ENCODE measurements at regions not wholly inside any gene's neighbourhood (a gene's known extent, or its start where the extent isn't known, plus 50 kb on each side); places are given as distances from the start of the nearest gene placed in this dataset.

DNA sequence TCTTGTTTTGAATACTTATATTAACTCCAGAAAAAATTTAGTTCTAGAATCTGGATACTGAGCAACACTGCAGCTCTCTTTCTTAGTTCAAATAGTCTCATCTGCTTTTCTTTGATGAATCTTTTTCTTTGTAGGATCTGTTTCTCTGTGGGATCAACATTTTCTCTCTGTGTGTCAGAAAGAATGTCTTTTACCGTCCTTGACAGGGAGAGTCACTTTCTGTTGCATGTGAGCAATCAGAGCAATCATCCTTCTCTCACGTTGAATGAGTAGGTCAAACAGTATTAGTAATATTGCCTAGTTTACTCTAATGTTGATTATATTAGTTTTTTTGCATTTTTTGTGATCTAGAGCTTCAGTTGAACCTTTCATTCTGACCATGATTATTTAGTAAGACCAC, 130.9 kb downstream of the TRMT11 start:
- TF ChIP-seq CTCF (IDR thresholded peaks at IDR 0.05; ENCODE audit: low read depth, low read length, missing input control) (no peak), EGR1 (IDR thresholded peaks at IDR 0.05; ENCODE audit: low read depth in 2 of 2) (no peak), JUND (IDR thresholded peaks at IDR 0.05) (no peak), GABPA (IDR thresholded peaks at IDR 0.05 in 1 of 2, conservative IDR thresholded peaks at IDR 0.05 in 1 of 2) (no peak), YY1 (IDR thresholded peaks at IDR 0.05) (no peak), FOXA1 (IDR thresholded peaks at IDR 0.05) (no peak), TAF1 (conservative IDR thresholded peaks at IDR 0.05) (no peak), NR2F2 (IDR thresholded peaks at IDR 0.05) (no peak), RXRA (IDR thresholded peaks at IDR 0.05) (no peak), SP1 (IDR thresholded peaks at IDR 0.05) (no peak)
- TF ChIP-seq, protein P1, sequence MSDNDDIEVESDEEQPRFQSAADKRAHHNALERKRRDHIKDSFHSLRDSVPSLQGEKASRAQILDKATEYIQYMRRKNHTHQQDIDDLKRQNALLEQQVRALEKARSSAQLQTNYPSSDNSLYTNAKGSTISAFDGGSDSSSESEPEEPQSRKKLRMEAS (IDR thresholded peaks at IDR 0.05): no peak
- TF ChIP-seq, protein P2, sequence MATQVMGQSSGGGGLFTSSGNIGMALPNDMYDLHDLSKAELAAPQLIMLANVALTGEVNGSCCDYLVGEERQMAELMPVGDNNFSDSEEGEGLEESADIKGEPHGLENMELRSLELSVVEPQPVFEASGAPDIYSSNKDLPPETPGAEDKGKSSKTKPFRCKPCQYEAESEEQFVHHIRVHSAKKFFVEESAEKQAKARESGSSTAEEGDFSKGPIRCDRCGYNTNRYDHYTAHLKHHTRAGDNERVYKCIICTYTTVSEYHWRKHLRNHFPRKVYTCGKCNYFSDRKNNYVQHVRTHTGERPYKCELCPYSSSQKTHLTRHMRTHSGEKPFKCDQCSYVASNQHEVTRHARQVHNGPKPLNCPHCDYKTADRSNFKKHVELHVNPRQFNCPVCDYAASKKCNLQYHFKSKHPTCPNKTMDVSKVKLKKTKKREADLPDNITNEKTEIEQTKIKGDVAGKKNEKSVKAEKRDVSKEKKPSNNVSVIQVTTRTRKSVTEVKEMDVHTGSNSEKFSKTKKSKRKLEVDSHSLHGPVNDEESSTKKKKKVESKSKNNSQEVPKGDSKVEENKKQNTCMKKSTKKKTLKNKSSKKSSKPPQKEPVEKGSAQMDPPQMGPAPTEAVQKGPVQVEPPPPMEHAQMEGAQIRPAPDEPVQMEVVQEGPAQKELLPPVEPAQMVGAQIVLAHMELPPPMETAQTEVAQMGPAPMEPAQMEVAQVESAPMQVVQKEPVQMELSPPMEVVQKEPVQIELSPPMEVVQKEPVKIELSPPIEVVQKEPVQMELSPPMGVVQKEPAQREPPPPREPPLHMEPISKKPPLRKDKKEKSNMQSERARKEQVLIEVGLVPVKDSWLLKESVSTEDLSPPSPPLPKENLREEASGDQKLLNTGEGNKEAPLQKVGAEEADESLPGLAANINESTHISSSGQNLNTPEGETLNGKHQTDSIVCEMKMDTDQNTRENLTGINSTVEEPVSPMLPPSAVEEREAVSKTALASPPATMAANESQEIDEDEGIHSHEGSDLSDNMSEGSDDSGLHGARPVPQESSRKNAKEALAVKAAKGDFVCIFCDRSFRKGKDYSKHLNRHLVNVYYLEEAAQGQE (IDR thresholded peaks at IDR 0.05): no peak
- TF ChIP-seq, protein P3, sequence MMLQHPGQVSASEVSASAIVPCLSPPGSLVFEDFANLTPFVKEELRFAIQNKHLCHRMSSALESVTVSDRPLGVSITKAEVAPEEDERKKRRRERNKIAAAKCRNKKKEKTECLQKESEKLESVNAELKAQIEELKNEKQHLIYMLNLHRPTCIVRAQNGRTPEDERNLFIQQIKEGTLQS (IDR thresholded peaks at IDR 0.05): no peak
- TF ChIP-seq, protein P4, sequence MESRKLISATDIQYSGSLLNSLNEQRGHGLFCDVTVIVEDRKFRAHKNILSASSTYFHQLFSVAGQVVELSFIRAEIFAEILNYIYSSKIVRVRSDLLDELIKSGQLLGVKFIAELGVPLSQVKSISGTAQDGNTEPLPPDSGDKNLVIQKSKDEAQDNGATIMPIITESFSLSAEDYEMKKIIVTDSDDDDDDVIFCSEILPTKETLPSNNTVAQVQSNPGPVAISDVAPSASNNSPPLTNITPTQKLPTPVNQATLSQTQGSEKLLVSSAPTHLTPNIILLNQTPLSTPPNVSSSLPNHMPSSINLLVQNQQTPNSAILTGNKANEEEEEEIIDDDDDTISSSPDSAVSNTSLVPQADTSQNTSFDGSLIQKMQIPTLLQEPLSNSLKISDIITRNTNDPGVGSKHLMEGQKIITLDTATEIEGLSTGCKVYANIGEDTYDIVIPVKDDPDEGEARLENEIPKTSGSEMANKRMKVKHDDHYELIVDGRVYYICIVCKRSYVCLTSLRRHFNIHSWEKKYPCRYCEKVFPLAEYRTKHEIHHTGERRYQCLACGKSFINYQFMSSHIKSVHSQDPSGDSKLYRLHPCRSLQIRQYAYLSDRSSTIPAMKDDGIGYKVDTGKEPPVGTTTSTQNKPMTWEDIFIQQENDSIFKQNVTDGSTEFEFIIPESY (IDR thresholded peaks at IDR 0.05): no peak
